ENCODE measurements at regions not wholly inside any gene's neighbourhood (a gene's known extent, or its start where the extent isn't known, plus 50 kb on each side); places are given as distances from the start of the nearest gene placed in this dataset.

- POLR2A ChIA-PET = no interaction called here
- DNase-seq (ENCODE audit: low read depth, low spot score) (no peak), ATAC-seq (no peak), FAIRE-seq (no peak)
- WGBS (ENCODE audit: insufficient coverage, insufficient replicate concordance, low lambda C conversion rate, missing lambda C conversion rate) = 55% methylated on average over 4 of the region's 4 CpGs
- Histone ChIP-seq H3K27ac (ENCODE audit: control insufficient read depth, insufficient read depth) (no peak overlapping the region), H3K4me3 (no peak overlapping the region), H2AFZ (ENCODE audit: control insufficient read depth, low read depth, low read length) (no peak overlapping the region), H3K4me2 (ENCODE audit: control insufficient read depth, insufficient read depth) (no peak overlapping the region), H3K9me3 (replicated peaks; ENCODE audit: control insufficient read depth, insufficient read depth, low read length) (no peaks in the 10 kb centered on the region), H4K20me1 (ENCODE audit: control insufficient read depth, insufficient read depth) (no peaks in the 10 kb centered on the region), H3K36me3 (ENCODE audit: control insufficient read depth in 2 of 2, insufficient read depth in 2 of 2, low read length in 1 of 2) (no peaks in the 10 kb centered on the region), H3K4me1 (ENCODE audit: control insufficient read depth, insufficient read depth, low read length) (no peaks in the 10 kb centered on the region), H3K9ac (ENCODE audit: control insufficient read depth, insufficient read depth, low read length) (no peak overlapping the region), H3K27me3 (replicated peaks in 1 of 2; ENCODE audit: control insufficient read depth in 2 of 2, insufficient read depth in 2 of 2, low read length in 1 of 2) (no peaks in the 10 kb centered on the region), H3K79me2 (ENCODE audit: control insufficient read depth, insufficient read depth, low read length) (no peaks in the 10 kb centered on the region)
- RAD21 ChIA-PET (ENCODE audit: unreplicated experiment) = no interaction called here
- intact Hi-C loops (cut with micrococcal nuclease; ENCODE audit: unreplicated experiment) (no loop called here), in situ Hi-C loops (cut with MboI) (no loop called here)
- no TSS peak for BruUV-seq (replicated peaks)
- CTCF ChIA-PET = no interaction called here
- SMC1A ChIA-PET (ENCODE audit: uncharacterized antibody, unreplicated experiment) = no interaction called here
- TF ChIP-seq BHLHE40 (IDR thresholded peaks at IDR 0.05; ENCODE audit: borderline replicate concordance in 1 of 2, low read depth in 2 of 2, low read length in 1 of 2) (no peak), TBL1XR1 (IDR thresholded peaks at IDR 0.05; ENCODE audit: low read depth, low read length) (no peak), ZBTB11 (CRISPR knock-in tag; IDR thresholded peaks at IDR 0.05) (no peak), TCF12 (IDR thresholded peaks at IDR 0.05; ENCODE audit: low read depth, low read length) (no peak), FOXK2 (IDR thresholded peaks at IDR 0.05) (no peak), BCL3 (IDR thresholded peaks at IDR 0.05; ENCODE audit: borderline replicate concordance, insufficient read depth, low read depth, low read length, poor library complexity, severe bottlenecking) (no peak), CUX1 (IDR thresholded peaks at IDR 0.05; ENCODE audit: insufficient replicate concordance, low read depth, low read length) (no peak), CHD4 (IDR thresholded peaks at IDR 0.05) (no peak), ZNF622 (IDR thresholded peaks at IDR 0.05) (no peak), POLR2AphosphoS5 (IDR thresholded peaks at IDR 0.05; ENCODE audit: low read length) (no peak), RCOR1 (conservative IDR thresholded peaks at IDR 0.05; ENCODE audit: low read depth, low read length) (no peak)
Observed at GRCh38 chr2:34414856-34415255, 815.8 kb upstream of the FAM98A start.

Measured in GM12878 (cell line).